GM12892 (cell line): ENCODE measurements at regions not wholly inside any gene's neighbourhood (a gene's known extent, or its start where the extent isn't known, plus 50 kb on each side); places are given as distances from the start of the nearest gene placed in this dataset.

Experiments used
- POLR2AphosphoS5 ChIP-seq: IDR thresholded peaks from 2 replicates; pipeline ENCODE4 v1.6.1; 2011; ENCODE audit warnings: low read depth, low read length, control low read depth
- TAF1 ChIP-seq: IDR thresholded peaks from 2 replicates; pipeline ENCODE4 v1.6.1; 2011; ENCODE audit warnings: low read depth, mild to moderate bottlenecking, control low read depth, low read length, borderline replicate concordance

DNA sequence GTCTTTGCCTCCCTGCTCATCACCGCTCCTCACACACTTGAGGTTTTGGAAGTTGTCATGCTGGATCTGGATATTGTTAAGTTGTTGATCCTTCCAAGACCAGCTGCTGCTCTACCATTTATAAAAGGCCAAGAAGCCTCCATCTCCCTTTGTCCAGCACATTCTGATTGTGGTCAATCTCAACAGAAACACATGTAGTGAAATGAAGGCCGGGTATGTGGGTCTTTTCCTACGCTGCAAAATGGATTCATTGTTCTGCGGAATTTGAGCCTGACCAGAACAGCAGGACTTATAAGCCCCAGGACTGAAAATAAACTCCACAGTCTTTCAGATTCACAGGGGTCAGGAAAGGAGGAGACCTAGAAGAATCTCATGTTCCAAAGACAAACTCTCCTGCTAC, 238.4 kb downstream of the CMPK2 start:
- TF ChIP-seq POLR2AphosphoS5 (no peak), TAF1 (no peak)
